SK-N-SH treated with all-trans-retinoic acid at 6 μM for 48 hours (cell line): ENCODE measurements at regions not wholly inside any gene's neighbourhood (a gene's known extent, or its start where the extent isn't known, plus 50 kb on each side); places are given as distances from the start of the nearest gene placed in this dataset.
"Not testable (repeated sequence)": the region's sequence is repeated elsewhere in the genome, so short reads cannot be mapped to it uniquely, and the experiment has no call there.

Source experiments
- ATAC-seq: fragments of 200-7000 bp; cut with Tn5 transposase; 3 replicates; pipeline ENCODE4 v1.9.1; 2020; ENCODE audit warnings: mild to moderate bottlenecking, moderate library complexity
- CSDC2 ChIP-seq: fragments of 250-450 bp; sonication (Bioruptor Pico); IDR thresholded peaks from 2 replicates; pipeline ENCODE4 v1.5.0; 2020; ENCODE audit warnings: mild to moderate bottlenecking, moderate library complexity
- ESRRG ChIP-seq: fragments of 250-450 bp; sonication (Bioruptor Pico); IDR thresholded peaks from 2 replicates; pipeline ENCODE4 v1.6.1; 2021; ENCODE audit warnings: mild to moderate bottlenecking
- GLIS3 ChIP-seq: fragments of 250-450 bp; sonication (Bioruptor Pico); IDR thresholded peaks from 2 replicates; pipeline ENCODE4 v1.5.0; 2020; ENCODE audit warnings: mild to moderate bottlenecking, moderate library complexity
- ISL1 ChIP-seq: fragments of 250-450 bp; sonication (Bioruptor Pico); IDR thresholded peaks from 2 replicates; pipeline ENCODE4 v2.1.2; 2022; ENCODE audit warnings: mild to moderate bottlenecking, moderate library complexity
- OSR1 ChIP-seq: fragments of 250-450 bp; sonication (Bioruptor Pico); IDR thresholded peaks from 2 replicates; pipeline ENCODE4 v1.8.0; 2022; ENCODE audit warnings: moderate library complexity, mild to moderate bottlenecking, inconsistent platforms
- PPARA ChIP-seq: fragments of 250-450 bp; sonication (Bioruptor Pico); IDR thresholded peaks from 2 replicates; pipeline ENCODE4 v1.5.0; 2020; ENCODE audit warnings: mild to moderate bottlenecking, borderline replicate concordance
- RARB ChIP-seq: fragments of 250-450 bp; sonication (Bioruptor Pico); IDR thresholded peaks from 2 replicates; pipeline ENCODE4 v1.8.0; 2021; ENCODE audit warnings: mild to moderate bottlenecking, moderate library complexity
- SNAI2 ChIP-seq: fragments of 250-450 bp; sonication (Bioruptor Pico); IDR thresholded peaks from 2 replicates; pipeline ENCODE4 v1.5.0; 2020; ENCODE audit warnings: mild to moderate bottlenecking, moderate library complexity
- TOX ChIP-seq: fragments of 250-450 bp; sonication (Bioruptor Pico); IDR thresholded peaks from 2 replicates; pipeline ENCODE4 v1.8.0; 2021; ENCODE audit warnings: mild to moderate bottlenecking, moderate library complexity, borderline replicate concordance
- ZC3H10 ChIP-seq: fragments of 250-450 bp; sonication (Bioruptor Pico); IDR thresholded peaks from 2 replicates; pipeline ENCODE4 v1.5.1; 2021; ENCODE audit warnings: mild to moderate bottlenecking, moderate library complexity
- ZFP3 ChIP-seq: fragments of 250-450 bp; sonication (Bioruptor Pico); IDR thresholded peaks from 2 replicates; pipeline ENCODE4 v1.5.0; 2020; ENCODE audit warnings: mild to moderate bottlenecking, moderate library complexity
- ZFP30 ChIP-seq: fragments of 450-650 bp; formaldehyde crosslinking; IDR thresholded peaks from 2 replicates; pipeline ENCODE4 v1.5.0; 2022; ENCODE audit warnings: mild to moderate bottlenecking, moderate library complexity
- ZNF565 ChIP-seq: fragments of 450-650 bp; formaldehyde crosslinking; conservative IDR thresholded peaks from 2 replicates; pipeline ENCODE4 v1.5.0; 2020; ENCODE audit warnings: low read depth, mild to moderate bottlenecking, moderate library complexity
- ZNF70 ChIP-seq: fragments of 450-650 bp; formaldehyde crosslinking; IDR thresholded peaks from 2 replicates; pipeline ENCODE4 v1.5.0; 2020; ENCODE audit warnings: mild to moderate bottlenecking, moderate library complexity
- ZNF8 ChIP-seq: fragments of 450-650 bp; formaldehyde crosslinking; IDR thresholded peaks from 2 replicates; pipeline ENCODE4 v1.5.0; 2020; ENCODE audit warnings: mild to moderate bottlenecking, moderate library complexity
- TF ChIP-seq, protein P1 (sequence below): fragments of 250-450 bp; sonication (Bioruptor Pico); IDR thresholded peaks from 2 replicates; pipeline ENCODE4 v1.5.0; 2020; ENCODE audit warnings: mild to moderate bottlenecking, moderate library complexity
- TF ChIP-seq, protein P2 (sequence below): fragments of 250-450 bp; sonication (Bioruptor Pico); IDR thresholded peaks from 2 replicates; pipeline ENCODE4 v1.5.1; 2020; ENCODE audit warnings: low read depth, mild to moderate bottlenecking, moderate library complexity
- TF ChIP-seq, protein P3 (sequence below): fragments of 250-450 bp; sonication (Bioruptor Pico); IDR thresholded peaks from 2 replicates; pipeline ENCODE4 v1.8.0; 2021; ENCODE audit warnings: low read depth, mild to moderate bottlenecking, moderate library complexity, borderline replicate concordance
- TF ChIP-seq, protein P4 (sequence below): fragments of 250-450 bp; sonication (Bioruptor Pico); IDR thresholded peaks from 2 replicates; pipeline ENCODE4 v1.5.1; 2021; ENCODE audit warnings: mild to moderate bottlenecking, moderate library complexity

DNA sequence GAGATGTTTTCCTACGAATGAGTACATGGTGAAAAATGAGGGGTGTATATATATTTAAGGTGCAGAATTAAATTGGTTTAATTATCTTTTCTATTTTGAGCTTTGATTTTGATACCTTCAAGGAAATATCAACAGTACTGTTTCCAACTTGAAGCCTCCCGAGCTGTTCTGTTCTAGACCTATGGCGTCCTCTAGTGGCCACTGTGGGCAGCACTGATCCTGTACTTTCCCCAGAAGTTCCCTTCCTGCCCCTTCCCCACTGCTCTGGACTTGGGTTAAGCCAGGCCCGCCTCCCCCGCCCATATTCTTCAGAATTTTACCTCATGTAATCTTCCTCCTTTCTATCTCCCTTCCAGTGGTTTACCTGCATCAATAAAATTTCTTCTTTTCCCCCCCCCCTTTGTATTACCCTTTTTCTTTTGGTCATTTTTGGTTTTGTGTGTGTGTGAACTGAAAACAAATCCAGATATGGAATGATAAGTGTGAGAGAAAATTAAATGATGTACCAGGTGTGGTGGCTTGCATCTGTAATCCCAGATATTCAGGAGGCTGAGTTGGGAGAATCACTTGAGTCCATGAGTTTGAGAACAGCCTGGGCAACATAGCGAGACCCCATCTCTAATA is 1643.5 kb downstream of the TP53TG3F start:
- ATAC-seq = peak; percentile 83

DNA sequence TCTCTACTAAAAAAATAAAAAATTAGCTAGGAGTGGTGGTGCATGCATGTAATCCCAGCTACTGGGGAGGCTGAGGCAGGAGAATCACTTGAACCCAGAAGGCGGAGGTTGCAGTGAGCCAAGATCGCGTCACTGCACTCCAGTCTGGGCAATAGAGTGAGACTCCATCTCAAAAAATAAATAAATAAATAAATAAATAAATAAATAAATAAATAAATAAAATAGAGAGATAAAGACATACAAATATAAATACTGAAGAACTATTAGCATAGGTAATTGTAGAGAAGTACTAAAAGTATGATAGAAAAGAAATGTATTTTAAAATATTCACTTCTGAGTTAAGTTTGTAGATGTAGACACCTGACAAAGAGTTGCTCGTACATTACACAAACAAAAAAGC is 1652.4 kb downstream of the TP53TG3F start:
- ATAC-seq = not testable (repeated sequence)

More for the DNA sequence above, 1643.5 kb downstream of the TP53TG3F start:
- TF ChIP-seq, protein P1, sequence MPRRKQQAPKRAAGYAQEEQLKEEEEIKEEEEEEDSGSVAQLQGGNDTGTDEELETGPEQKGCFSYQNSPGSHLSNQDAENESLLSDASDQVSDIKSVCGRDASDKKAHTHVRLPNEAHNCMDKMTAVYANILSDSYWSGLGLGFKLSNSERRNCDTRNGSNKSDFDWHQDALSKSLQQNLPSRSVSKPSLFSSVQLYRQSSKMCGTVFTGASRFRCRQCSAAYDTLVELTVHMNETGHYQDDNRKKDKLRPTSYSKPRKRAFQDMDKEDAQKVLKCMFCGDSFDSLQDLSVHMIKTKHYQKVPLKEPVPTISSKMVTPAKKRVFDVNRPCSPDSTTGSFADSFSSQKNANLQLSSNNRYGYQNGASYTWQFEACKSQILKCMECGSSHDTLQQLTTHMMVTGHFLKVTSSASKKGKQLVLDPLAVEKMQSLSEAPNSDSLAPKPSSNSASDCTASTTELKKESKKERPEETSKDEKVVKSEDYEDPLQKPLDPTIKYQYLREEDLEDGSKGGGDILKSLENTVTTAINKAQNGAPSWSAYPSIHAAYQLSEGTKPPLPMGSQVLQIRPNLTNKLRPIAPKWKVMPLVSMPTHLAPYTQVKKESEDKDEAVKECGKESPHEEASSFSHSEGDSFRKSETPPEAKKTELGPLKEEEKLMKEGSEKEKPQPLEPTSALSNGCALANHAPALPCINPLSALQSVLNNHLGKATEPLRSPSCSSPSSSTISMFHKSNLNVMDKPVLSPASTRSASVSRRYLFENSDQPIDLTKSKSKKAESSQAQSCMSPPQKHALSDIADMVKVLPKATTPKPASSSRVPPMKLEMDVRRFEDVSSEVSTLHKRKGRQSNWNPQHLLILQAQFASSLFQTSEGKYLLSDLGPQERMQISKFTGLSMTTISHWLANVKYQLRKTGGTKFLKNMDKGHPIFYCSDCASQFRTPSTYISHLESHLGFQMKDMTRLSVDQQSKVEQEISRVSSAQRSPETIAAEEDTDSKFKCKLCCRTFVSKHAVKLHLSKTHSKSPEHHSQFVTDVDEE (CRISPR knock-in tag) = no peak
- TF ChIP-seq, protein P2, sequence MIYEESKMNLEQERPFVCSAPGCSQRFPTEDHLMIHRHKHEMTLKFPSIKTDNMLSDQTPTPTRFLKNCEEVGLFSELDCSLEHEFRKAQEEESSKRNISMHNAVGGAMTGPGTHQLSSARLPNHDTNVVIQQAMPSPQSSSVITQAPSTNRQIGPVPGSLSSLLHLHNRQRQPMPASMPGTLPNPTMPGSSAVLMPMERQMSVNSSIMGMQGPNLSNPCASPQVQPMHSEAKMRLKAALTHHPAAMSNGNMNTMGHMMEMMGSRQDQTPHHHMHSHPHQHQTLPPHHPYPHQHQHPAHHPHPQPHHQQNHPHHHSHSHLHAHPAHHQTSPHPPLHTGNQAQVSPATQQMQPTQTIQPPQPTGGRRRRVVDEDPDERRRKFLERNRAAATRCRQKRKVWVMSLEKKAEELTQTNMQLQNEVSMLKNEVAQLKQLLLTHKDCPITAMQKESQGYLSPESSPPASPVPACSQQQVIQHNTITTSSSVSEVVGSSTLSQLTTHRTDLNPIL (CRISPR knock-in tag) = no peak
- TF ChIP-seq, protein P3, sequence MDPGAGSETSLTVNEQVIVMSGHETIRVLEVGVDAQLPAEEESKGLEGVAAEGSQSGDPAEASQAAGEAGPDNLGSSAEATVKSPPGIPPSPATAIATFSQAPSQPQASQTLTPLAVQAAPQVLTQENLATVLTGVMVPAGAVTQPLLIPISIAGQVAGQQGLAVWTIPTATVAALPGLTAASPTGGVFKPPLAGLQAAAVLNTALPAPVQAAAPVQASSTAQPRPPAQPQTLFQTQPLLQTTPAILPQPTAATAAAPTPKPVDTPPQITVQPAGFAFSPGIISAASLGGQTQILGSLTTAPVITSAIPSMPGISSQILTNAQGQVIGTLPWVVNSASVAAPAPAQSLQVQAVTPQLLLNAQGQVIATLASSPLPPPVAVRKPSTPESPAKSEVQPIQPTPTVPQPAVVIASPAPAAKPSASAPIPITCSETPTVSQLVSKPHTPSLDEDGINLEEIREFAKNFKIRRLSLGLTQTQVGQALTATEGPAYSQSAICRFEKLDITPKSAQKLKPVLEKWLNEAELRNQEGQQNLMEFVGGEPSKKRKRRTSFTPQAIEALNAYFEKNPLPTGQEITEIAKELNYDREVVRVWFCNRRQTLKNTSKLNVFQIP = no peak
- TF ChIP-seq ZNF565 (CRISPR knock-in tag) = no peak
- TF ChIP-seq ZFP3 (CRISPR knock-in tag) = no peak
- no peak for TF ChIP-seq ISL1 (CRISPR knock-in tag)
- no peak for TF ChIP-seq TOX (CRISPR knock-in tag)
- no peak for TF ChIP-seq GLIS3 (CRISPR knock-in tag)
- no peak for TF ChIP-seq OSR1 (CRISPR knock-in tag)
- no peak for TF ChIP-seq CSDC2 (CRISPR knock-in tag)
- TF ChIP-seq ESRRG (CRISPR knock-in tag) = no peak
- TF ChIP-seq PPARA = no peak
- no peak for TF ChIP-seq SNAI2
- TF ChIP-seq ZNF70 (CRISPR knock-in tag) = no peak

DNA sequence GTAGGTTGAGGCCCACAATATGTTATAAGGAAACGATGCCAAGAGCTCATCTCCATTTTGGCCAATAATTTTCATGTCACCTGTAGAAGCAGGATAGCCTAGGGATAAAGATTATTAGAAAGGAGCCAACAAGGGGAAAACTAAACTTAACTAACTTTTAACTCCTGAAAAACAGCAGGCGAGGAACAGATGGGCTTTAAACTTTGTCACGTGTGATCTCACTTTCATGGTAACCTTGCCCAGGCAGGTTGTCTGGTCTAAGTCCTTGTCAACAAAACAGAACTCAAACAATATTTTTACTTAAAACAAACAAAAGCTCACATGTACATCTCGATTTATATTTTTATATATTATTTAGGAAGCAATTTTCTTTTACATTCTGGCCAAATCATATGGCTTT is 1672.0 kb downstream of the TP53TG3F start:
- no peak for ATAC-seq
- no peak for TF ChIP-seq GLIS3 (CRISPR knock-in tag)
- TF ChIP-seq ZC3H10 (CRISPR knock-in tag) = no peak
- no peak for TF ChIP-seq SNAI2
- TF ChIP-seq ZFP30 (CRISPR knock-in tag) = no peak
- TF ChIP-seq, all 23 proteins: peak for 0

DNA sequence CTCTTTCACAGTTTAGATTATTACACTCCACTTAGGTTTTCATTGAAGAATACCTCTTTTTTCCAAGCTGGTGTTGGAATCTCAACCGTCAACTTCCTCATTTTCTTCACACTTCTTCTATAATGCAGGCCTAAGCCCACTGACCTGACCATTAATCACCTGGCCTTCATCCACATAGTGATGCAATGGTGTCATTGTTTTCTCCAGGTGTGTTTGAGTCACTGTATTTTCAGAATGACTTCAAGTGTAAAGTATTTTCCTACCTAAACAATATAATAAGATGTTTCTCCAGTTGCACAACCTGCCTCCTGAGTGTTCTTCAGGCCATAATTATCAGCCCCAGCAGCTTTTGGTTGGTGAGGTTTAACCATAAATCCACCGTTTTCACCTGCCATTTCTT is 1675.1 kb downstream of the TP53TG3F start:
- no peak for ATAC-seq
- TF ChIP-seq RARB (no peak), PPARA (no peak), ZNF8 (CRISPR knock-in tag) (no peak), ZC3H10 (CRISPR knock-in tag) (no peak), GLIS3 (CRISPR knock-in tag) (no peak), ZNF565 (CRISPR knock-in tag) (no peak), TOX (CRISPR knock-in tag) (no peak)
- TF ChIP-seq, protein P2 (CRISPR knock-in tag) = no peak
- TF ChIP-seq, protein P4, sequence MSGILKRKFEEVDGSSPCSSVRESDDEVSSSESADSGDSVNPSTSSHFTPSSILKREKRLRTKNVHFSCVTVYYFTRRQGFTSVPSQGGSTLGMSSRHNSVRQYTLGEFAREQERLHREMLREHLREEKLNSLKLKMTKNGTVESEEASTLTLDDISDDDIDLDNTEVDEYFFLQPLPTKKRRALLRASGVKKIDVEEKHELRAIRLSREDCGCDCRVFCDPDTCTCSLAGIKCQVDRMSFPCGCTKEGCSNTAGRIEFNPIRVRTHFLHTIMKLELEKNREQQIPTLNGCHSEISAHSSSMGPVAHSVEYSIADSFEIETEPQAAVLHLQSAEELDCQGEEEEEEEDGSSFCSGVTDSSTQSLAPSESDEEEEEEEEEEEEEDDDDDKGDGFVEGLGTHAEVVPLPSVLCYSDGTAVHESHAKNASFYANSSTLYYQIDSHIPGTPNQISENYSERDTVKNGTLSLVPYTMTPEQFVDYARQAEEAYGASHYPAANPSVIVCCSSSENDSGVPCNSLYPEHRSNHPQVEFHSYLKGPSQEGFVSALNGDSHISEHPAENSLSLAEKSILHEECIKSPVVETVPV = no peak
- TF ChIP-seq, protein P1 (CRISPR knock-in tag) = no peak
- TF ChIP-seq, protein P3 = no peak
